ENCODE measurements at regions not wholly inside any gene's neighbourhood (a gene's known extent, or its start where the extent isn't known, plus 50 kb on each side); places are given as distances from the start of the nearest gene placed in this dataset.
A peak's percentile ranks its signal among the peaks of the same experiment; 100 is the strongest.

DNA sequence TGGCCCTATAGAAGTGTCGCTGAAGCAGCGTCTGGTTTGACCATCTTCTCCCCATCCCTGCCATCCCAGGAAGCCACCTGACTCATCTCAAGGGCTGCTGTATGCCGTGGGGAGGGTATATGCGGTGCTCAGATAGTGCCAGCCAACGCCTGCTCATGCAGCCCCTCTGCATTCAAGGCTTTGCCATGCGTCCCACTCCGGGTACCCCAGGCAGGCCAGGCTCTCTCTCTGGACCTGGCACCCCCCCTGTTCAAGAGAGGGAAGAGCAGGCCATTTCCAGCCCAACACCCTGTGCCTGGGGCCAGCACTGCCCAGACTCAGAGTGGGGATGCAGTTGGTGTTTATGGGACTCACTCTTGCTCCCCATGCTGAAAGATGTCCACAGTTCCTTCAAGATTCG, 130.0 kb downstream of the GLI2 start:
- Histone ChIP-seq H2AFZ (no peak overlapping the region), H3K36me3 (ENCODE audit: control insufficient read depth, insufficient read depth, low read length) (no peaks in the 10 kb centered on the region), H3K79me2 (no peaks in the 10 kb centered on the region), H3K27ac (no peak overlapping the region), H3K4me3 (ENCODE audit: low read depth, low read length) (no peak overlapping the region), H3K9me3 (ENCODE audit: control insufficient read depth, low read length) (no peaks in the 10 kb centered on the region), H3K9ac (no peak overlapping the region), H3K4me2 (ENCODE audit: low read length) (no peak overlapping the region), H3K4me1 (no peaks in the 10 kb centered on the region), H3K27me3 (ENCODE audit: control insufficient read depth, insufficient read depth, low read length) (no peaks in the 10 kb centered on the region)
- TF ChIP-seq, protein P1, sequence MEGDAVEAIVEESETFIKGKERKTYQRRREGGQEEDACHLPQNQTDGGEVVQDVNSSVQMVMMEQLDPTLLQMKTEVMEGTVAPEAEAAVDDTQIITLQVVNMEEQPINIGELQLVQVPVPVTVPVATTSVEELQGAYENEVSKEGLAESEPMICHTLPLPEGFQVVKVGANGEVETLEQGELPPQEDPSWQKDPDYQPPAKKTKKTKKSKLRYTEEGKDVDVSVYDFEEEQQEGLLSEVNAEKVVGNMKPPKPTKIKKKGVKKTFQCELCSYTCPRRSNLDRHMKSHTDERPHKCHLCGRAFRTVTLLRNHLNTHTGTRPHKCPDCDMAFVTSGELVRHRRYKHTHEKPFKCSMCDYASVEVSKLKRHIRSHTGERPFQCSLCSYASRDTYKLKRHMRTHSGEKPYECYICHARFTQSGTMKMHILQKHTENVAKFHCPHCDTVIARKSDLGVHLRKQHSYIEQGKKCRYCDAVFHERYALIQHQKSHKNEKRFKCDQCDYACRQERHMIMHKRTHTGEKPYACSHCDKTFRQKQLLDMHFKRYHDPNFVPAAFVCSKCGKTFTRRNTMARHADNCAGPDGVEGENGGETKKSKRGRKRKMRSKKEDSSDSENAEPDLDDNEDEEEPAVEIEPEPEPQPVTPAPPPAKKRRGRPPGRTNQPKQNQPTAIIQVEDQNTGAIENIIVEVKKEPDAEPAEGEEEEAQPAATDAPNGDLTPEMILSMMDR (IDR thresholded peaks at IDR 0.05), result no peak

DNA sequence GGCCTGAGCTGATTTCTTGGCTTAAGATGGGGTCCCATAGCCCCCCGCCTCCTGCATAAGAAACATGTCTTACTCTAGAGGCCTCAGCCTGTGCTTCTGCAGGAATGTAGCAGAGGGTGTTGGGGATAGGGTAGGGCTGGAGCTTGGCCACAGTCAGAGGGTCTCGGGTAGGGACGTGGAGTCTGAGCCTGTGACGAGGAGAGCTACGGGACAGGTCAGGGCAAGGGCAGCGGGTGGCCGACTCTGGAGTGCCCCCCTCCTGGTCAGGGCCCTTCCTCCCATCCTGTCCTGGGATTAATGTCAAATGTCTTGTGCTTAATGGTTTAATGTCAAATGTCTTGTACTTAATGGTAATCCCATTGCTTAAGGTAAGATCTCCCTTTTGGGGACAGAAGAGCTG, 130.4 kb downstream of the GLI2 start:
- Histone ChIP-seq H3K9ac (no peak overlapping the region), H3K79me2 (no peaks in the 10 kb centered on the region), H3K4me1 (no peaks in the 10 kb centered on the region), H3K9me3 (ENCODE audit: control insufficient read depth, low read length) (no peaks in the 10 kb centered on the region), H3K4me3 (ENCODE audit: low read depth, low read length) (no peak overlapping the region), H2AFZ (no peak overlapping the region), H3K4me2 (ENCODE audit: low read length) (no peak overlapping the region), H3K27ac (no peak overlapping the region), H3K27me3 (ENCODE audit: control insufficient read depth, insufficient read depth, low read length) (no peaks in the 10 kb centered on the region), H3K36me3 (ENCODE audit: control insufficient read depth, insufficient read depth, low read length) (no peaks in the 10 kb centered on the region)
- TF ChIP-seq, protein P1 (IDR thresholded peaks at IDR 0.05), result no peak

DNA sequence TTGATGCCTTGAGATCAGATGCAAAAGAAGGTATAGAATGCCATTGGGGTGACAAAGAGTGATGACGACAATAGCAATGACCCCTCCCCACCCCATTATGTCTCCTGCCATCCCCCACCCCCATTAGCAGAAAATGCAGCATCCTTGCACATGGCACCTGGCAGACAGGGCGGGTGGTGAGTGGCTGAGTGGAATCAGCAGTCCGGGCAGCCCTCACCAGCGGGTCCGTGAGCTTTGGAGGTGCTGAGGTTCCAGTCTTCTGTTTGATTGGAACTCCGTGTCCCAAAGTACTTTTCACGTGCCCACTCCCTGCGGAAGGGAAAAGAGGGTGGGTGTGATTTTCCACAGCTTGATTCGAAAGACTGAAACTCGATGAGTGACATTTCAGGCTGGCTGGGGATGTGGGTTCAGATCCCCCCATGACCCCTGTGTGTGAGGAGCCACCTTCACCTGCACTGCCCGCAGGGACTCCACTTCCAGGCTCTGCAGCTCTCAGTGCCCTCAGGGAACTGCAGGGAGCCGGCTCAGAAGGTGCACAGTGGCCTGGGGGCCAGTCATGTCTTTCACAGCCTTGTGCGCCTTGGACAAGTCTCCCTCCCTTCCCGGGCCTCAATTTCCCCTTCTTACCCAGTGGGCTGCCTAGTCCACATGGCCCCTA, 130.9 kb downstream of the GLI2 start:
- TF ChIP-seq, protein P1 (IDR thresholded peaks at IDR 0.05), result no peak
- no peaks in the 10 kb centered on the region for H3K79me2 ChIP-seq
- no peaks in the 10 kb centered on the region for H3K27me3 ChIP-seq (ENCODE audit: control insufficient read depth, insufficient read depth, low read length)
- no peaks in the 10 kb centered on the region for H3K36me3 ChIP-seq (ENCODE audit: control insufficient read depth, insufficient read depth, low read length)
- H2AFZ ChIP-seq, result no peak overlapping the region
- H3K9me3 ChIP-seq (ENCODE audit: control insufficient read depth, low read length), result no peaks in the 10 kb centered on the region
- no peak overlapping the region for H3K9ac ChIP-seq
- H3K4me1 ChIP-seq, result no peaks in the 10 kb centered on the region
- no peak overlapping the region for H3K27ac ChIP-seq
- H3K4me2 ChIP-seq (ENCODE audit: low read length), result no peak overlapping the region
- no peak overlapping the region for H3K4me3 ChIP-seq (ENCODE audit: low read depth, low read length)

DNA sequence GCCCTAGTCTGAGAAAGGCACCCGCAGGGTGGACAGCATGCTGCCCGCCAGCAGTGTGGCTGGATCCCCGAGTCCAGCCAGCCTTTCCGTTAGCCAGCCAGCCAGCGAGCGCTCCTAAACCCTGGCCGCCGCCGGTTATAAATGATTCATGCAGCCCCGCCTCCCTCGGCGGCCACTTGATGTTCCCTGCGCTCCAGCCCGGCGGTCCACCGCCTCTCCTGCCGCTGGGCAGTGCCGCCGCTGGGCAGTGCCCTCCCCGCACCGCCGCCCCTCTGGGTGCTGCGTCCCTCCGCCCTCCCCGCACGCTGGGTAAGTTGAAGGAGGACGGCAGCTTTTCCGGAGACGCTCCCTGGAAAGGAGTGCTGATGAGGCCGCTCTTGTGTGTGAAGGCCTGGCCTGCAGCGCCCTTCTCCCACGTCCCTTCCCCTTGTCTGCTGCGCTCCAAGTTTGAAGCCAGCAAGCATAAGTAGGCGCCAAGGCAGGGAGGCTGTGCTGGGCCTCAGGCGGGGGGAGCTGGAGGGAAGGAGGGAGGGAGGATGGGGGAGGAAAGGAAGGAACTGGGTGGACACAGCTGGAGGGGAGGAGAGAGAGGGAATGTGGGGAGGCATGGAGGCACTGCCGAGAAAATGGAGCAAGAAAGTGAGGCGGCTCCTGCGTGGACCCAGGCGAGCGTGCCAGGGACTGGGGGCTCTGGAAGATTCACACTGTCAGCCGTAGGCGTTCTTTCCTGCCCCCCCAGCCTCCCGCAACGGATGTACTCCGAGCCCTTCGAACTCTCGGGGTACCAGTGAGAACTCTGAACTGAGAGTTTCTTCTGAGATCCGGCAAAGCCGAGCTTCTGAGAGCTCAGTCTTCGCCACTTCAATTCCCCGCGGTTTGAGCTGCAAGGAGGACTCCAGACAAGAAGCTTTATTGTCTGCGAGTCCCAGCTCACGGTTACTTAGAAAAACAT, 131.9 kb downstream of the GLI2 start:
- TF ChIP-seq, protein P1 (IDR thresholded peaks at IDR 0.05), result no peak
- Histone ChIP-seq H3K79me2 (no peaks in the 10 kb centered on the region), H3K4me2 (ENCODE audit: low read length) (peak overlapping the region; percentile 67), H3K27ac (no peak overlapping the region), H2AFZ (peak overlapping the region; percentile 74), H3K36me3 (ENCODE audit: control insufficient read depth, insufficient read depth, low read length) (no peaks in the 10 kb centered on the region), H3K9ac (no peak overlapping the region), H3K27me3 (ENCODE audit: control insufficient read depth, insufficient read depth, low read length) (no peaks in the 10 kb centered on the region), H3K9me3 (ENCODE audit: control insufficient read depth, low read length) (no peaks in the 10 kb centered on the region), H3K4me3 (ENCODE audit: low read depth, low read length) (peak overlapping the region; percentile 46), H3K4me1 (no peaks in the 10 kb centered on the region)

All from parathyroid adenoma (tissue), 2 donors.